Suprapubic skin (tissue), 4 donors: ENCODE measurements at regions not wholly inside any gene's neighbourhood (a gene's known extent, or its start where the extent isn't known, plus 50 kb on each side); places are given as distances from the start of the nearest gene placed in this dataset.

ENCODE experiments used
- CTCF ChIP-seq, 2 donors: fragments of 200-600 bp in 1 of 2; fragments of 450-650 bp in 1 of 2; sonication (generic) in 1 of 2; IDR thresholded peaks; one replicate each; pipeline ENCODE4 v1.5.1; 2016 to 2019; ENCODE audit warnings: antibody characterized with exemption in 2 of 2, mild to moderate bottlenecking in 1 of 2, moderate library complexity in 1 of 2
- EP300 ChIP-seq: sonication (generic); formaldehyde crosslinking; IDR thresholded peaks from one replicate; pipeline ENCODE4 v1.6.1; 2017; ENCODE audit warnings: antibody characterized with exemption
- POLR2A ChIP-seq, 2 donors: fragments of 450-650 bp; IDR thresholded peaks; one replicate each; pipeline ENCODE4 v1.6.1; 2017; ENCODE audit warnings: antibody characterized with exemption in 2 of 2, mild to moderate bottlenecking in 2 of 2, moderate library complexity in 2 of 2
- POLR2AphosphoS5 ChIP-seq, 3 donors: sonication (generic); formaldehyde crosslinking; IDR thresholded peaks; one replicate each; pipeline ENCODE4 v1.6.1; 2017; ENCODE audit warnings: antibody characterized with exemption in 3 of 3

GRCh38 chr1:10958614-10959013, 53.8 kb upstream of the TARDBP start:
- TF ChIP-seq CTCF (IDR thresholded peaks at IDR 0.05) (no peak), POLR2A (IDR thresholded peaks at IDR 0.05) (no peak), POLR2AphosphoS5 (IDR thresholded peaks at IDR 0.05) (no peak), EP300 (no peak)
